GM11168 (cell line): ENCODE measurements at regions not wholly inside any gene's neighbourhood (a gene's known extent, or its start where the extent isn't known, plus 50 kb on each side); places are given as distances from the start of the nearest gene placed in this dataset.
"Not testable (repeated sequence)": the region's sequence is repeated elsewhere in the genome, so short reads cannot be mapped to it uniquely, and the experiment has no call there.

Experiments used
- in situ Hi-C: fragments of 300-500 bp; cut with MboI; formaldehyde crosslinking; loops from one replicate; pipeline ENCODE4 v1.12.0; 2022; ENCODE audit warnings: low sequenced_read_pairs; ENCODE audit not compliant: unreplicated experiment

DNA sequence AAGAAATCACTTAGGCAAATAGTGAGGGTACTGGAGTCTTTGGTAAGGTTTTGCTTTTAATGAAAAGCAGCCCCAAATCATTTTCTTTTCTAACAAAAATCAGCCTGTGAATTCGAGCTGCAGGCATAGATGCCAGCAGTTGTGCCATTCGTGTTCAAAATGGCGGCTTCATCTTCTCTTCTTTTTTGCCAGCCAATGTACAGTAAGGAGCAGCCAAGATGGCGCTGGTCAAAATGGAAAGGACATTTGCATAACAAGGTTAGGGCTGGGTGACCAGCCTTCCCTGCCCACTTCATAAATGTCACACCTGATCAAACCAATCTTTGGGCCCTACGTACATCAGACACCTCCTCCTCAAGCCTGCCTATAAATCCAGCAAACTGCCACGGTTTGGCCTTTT lies 100.2 kb upstream of the RGS1 start:
- in situ Hi-C loops, result loop anchor here (10.0 kb wide), 2 partner anchors 129 to 539 kb away; no protein-coding TSS in a partner anchor

DNA sequence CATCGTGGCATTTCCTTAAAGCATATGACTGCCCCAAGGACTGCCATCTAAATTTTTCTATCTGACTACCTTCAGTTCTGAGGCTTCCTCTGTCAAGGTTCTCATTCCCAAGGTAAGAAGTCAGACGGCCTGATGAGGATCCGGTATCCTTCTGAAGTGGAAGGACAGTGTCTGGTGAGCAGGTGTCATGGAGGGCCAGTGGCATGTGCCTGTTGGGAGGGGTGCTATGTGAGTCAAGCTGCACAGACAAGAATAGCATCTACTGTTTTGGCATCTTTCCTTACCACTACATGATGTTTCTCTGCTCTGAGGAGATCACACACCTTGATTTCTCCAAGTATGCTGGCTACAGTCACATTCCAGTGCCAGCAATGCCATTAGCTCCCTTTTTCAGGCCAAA lies 99.6 kb upstream of the RGS1 start:
- in situ Hi-C loops, result loop anchor here (10.0 kb wide), 2 partner anchors 129 to 539 kb away; no protein-coding TSS in a partner anchor

DNA sequence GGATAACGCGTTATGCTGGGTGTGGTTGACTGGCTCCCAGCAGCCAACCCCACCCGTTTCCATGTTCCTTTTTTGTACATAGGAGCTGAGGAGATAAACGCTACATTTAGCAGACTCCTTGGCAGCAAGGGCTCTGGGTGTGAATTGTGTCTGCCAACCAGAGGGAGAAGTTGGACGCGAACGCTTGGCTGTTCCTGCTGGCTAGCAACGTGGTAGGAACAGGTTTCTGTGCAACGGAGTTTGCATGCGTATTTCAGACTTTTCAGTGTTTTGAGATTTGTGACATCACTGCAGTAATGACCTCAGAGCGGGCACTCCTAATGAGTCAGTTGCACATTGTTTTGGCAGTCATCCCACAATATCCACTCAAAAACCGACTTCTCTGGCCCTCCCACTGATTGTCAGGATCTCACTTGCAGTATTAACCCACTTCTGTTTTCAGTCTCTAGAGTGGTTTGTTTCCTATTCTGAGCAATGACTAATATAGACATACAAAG lies 98.7 kb upstream of the RGS1 start:
- in situ Hi-C loops, result loop anchor here (10.0 kb wide), 2 partner anchors 128 to 538 kb away; no protein-coding TSS in a partner anchor

DNA sequence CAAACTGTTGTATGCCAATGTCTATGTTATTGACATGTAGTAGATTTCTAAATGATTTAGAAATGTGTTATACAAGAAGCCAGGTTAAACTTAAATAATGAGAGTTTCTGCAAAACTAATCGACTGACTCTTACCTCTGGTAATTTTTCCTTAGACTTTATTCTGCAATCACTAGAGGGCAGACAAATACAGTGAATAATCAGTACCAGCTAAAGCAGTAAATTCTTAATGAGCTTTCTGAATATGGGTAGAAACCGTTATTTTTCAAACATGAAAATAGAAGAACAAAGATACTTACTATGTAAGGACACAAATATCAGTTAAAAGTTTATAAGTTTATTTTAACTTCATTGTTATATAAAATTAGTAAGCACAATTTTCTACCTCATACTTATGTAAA lies 97.9 kb upstream of the RGS1 start:
- in situ Hi-C loops, result loop anchor here (10.0 kb wide), 2 partner anchors 127 to 537 kb away; no protein-coding TSS in a partner anchor

DNA sequence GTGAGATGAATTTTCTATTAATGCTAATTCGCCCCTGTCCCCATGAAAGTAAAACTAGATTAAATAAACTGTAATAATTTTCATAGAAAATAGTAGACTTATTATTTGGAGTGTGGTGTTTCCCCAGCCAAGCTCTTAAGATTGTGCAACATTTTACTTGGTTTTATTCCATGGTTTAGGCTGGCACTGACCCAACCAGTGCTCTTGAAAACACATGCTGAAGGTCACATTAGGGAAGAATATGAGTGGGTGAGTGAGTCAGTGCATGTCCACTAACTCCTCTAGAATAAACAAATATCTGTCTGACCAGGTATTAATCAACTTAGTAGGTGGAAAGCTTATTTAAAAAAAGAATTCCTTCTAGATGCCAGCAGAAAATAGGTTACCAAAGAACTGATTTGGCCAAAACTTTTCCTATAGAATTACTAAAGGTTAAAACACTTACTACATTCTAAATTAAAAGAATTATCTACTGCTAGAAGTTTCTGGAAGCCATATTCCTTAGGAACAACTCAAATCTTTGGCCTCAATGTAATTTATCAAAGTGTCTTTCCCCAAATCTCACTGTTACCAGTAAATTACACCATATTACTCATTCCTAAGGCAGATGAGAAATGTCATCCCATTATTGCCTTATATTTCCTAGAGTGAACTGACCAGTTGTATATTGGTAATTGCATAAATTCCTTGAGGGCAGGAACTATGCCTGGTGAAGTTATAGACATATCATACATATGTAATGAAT lies 89.7 kb upstream of the RGS1 start:
- in situ Hi-C loops, result no loop called here

DNA sequence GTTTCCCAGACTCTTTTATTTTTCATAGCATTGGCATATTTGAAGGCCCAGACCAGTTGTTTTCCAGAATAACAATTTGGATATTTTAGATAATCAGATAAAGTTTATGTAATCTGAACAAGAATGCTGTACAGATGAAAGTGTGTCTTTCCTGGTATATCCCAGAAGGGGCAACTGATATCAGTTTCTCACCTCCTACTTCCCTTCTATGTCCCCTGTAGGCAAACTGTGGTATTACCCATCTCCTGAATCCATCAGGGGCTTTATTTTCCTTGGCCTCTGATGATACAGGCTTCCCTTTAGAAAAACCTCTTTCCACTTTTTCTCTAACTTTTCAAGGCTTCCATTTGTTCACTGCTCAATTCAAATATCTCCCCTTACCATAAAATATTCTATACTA lies 87.5 kb upstream of the RGS1 start:
- in situ Hi-C loops, result no loop called here

DNA sequence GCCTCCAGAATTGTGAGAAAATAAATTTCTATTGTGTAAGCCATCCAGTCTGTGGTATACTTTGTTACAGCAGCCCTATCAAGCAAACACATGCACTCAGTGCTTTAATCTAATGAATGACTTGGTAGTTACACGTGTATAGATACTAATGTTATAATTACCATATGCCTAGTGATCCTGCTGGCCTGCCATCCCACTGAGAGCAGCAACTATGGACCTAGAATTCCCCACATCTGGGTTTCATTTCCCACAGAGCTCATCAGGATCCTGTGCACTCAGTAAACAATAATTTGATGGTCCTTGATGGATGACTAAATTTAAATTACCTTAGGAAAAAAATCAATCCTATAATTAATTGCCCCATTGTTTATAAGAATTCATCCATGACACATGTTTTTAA lies 86.5 kb upstream of the RGS1 start:
- in situ Hi-C loops, result no loop called here

DNA sequence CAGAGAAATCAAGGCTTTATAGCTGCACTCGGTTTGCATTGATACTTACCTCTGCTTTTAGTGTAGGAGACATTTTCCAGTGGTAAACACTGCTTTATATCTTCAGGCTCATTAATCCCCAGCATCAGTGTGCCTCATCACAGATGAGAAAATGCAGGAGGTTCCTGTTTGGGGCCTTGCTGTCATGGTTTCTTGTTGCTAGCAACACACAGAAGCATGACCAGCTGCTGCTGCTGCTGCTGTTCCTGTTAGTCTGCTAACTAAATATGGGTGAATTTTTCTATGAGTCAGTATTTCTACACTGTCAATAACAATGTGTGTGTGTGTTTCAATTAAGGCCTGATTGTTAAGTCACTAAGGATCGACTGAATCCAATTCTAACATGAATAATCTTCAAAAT lies 85.8 kb upstream of the RGS1 start:
- in situ Hi-C loops, result no loop called here

DNA sequence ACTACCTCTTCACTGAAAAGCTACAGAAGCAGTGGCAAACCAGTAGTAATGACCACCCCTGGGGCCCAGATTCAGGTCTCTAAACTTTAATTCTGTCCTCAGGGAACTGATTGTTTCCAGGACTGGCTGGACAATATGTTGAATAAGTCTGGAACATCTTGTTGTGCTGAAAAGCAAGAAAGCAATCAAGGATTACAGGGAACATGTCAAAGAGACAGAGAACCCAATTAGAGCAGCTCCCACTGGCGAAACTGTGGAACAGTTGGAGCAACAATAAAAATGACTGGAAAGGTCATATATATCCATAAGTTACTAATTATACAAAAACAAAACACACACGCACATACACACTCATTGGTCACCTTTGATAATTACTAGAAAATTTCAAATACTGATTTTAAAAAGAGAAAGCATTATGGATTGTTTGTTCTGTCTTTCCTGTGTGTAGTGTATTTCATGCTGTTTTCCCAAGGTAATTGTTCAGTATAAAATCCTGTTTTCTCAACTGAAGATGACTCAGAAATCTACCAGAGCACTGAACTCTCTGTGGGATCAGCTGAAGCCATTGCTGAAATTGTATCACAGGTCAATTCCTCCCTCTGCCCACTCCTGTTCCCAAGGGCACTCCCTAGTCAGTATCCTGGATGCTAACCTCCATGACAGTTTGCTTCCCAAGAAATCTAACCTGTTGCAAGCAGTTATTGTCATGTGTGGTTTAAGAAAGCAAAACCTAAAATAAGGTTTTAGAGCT lies 83.6 kb upstream of the RGS1 start:
- in situ Hi-C loops, result no loop called here

DNA sequence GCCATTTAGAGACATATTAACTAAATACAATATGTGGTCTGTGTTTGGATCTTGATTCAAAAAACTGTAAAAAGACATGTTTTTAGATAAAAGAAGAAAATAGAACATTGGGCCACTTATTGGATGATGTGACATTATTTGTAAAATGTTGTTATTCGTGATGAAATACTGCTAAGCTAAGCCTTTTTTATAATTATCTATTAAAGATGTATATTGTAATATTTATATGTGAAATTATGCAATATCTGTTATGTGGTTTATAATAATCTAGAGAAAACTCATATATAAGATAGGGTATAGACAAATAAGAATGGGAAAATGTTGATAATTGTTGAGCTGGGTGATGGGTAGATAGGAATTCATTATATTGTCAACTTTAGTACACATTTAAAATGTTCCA lies 82.0 kb upstream of the RGS1 start:
- in situ Hi-C loops, result no loop called here

DNA sequence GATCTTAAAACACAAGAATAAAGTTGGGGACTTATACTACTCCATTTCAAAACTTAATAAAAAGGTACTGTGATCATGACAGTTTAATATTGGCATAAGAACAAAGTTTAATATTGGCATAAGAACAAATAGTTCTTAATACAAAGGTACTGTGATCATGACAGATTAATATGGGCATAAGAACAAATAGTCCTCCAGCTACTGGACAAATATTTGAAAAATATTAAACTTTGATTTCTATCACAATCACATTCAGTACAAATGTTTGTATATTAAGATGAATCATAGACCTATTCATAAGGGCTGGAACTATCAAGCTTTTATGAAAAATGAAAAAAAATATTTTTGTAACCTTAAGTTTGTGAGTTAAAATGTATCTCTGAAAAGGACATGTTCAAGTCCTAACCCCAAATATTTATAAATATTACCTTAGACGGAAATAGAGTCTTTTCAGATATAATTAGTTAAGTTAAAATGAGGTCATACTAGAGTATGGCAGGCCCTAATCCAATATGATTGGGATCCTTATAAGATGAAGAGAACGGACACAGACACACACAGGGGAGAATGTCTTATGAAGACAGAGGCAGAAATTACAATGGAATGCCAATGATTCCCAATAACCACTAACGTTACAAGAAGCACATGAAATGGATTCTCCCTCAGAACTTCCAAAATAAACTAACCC lies 79.1 kb upstream of the RGS1 start:
- in situ Hi-C loops, result no loop called here

DNA sequence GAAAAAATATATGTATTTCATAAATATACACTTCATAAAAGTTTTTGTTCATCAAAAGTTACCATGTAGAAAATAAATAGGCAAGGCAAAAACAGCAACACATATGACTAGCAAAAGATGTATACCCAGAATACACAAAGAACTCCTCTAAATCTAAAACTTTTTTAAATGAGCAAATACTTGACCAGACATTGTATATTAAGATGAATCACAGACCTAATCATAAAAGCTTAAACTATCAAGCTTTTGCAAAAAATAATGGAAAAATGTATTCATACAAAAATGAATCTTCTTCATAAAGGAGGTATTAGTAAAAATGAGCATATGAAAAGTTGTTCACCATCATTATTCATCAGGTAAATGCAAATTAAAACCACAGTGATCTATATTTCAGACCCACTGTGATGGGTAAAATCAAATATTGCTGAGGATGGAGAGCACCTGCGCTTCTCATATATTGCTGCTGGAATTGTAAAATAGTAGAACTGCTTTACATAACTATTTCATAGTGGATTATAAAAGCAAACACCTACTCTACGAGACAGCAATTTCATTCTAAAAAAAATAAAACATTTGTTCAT lies 78.3 kb upstream of the RGS1 start:
- in situ Hi-C loops, result no loop called here

DNA sequence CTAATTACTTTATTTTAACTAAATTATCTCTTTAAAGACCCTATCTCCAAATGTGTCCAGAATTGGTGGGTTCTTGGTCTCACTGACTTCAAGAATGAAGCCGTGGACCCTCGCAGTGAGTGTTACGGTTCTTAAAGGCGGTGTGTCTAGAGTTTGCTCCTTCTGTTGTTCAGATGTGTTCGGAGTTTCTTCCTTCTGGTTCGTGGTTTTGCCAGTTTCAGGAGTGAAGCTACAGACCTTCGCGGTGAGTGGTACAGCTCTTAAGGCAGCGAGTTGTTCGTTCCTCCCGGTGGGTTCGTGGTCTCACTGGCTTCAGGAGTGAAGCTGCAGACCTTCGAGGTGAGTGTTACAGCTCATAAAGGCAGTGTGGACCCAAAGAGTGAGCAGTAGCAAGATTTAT lies 77.5 kb upstream of the RGS1 start:
- in situ Hi-C loops, result not testable (repeated sequence)

DNA sequence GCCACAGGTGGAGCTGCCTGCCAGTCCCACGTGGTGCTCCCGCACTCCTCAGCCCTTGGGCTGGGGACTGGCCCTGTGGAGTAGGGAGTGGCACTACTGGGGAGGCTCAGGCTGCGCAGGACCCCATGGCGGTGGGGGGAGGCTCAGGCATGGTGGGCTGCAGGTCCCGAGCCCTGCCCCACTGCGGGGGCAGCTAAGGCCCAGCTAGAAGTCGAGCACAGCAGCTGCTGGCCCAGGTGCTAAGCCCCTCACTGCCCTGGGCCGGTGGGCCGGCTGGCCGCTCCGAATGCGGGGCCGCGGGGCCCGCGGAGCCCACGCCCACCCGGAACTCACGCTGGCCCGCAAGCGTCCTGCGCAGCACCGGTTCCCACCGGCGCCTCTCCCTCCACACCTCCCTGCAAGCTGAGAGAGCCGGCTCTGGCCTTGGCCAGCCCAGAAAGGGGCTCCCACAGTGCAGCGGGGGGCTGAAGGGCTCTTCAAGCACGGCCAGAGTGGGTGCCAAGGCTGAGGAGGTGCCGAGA lies 76.5 kb upstream of the RGS1 start:
- in situ Hi-C loops, result not testable (repeated sequence)

DNA sequence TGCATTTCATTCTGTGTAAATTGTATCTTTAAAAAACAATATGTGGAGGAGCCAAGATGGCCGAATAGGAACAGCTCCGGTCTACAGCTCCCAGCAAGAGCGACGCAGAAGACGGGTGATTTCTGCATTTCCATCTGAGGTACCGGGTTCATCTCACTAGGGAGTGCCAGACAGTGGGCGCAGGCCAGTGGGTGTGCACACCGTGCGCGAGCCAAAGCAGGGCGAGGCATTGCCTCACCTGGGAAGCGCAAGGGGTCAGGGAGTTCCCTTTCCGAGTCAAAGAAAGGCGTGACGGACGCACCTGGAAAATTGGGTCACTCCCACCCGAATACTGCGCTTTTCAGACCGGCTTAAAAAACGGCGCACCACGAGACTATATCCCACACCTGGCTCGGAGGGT lies 75.0 kb upstream of the RGS1 start:
- in situ Hi-C loops, result not testable (repeated sequence)

DNA sequence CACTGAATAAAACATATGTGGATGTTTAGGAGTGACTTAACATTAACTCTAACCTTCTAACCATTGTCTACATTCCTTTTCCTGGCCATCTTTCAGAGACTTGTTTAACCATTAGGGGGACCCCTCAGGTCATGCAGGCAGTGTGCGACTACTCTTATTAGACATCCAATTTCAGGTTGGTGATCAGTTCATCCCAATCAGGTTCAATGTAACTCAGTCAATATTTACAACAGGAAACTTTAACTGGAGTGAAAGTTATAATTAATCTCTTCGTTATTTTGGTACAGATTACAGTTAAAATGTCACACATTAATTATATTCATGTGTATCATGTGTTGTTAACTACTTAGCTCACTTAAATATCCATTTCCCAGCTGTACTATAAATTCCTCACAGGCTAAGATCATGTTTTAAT lies 68.8 kb upstream of the RGS1 start:
- in situ Hi-C loops, result no loop called here

DNA sequence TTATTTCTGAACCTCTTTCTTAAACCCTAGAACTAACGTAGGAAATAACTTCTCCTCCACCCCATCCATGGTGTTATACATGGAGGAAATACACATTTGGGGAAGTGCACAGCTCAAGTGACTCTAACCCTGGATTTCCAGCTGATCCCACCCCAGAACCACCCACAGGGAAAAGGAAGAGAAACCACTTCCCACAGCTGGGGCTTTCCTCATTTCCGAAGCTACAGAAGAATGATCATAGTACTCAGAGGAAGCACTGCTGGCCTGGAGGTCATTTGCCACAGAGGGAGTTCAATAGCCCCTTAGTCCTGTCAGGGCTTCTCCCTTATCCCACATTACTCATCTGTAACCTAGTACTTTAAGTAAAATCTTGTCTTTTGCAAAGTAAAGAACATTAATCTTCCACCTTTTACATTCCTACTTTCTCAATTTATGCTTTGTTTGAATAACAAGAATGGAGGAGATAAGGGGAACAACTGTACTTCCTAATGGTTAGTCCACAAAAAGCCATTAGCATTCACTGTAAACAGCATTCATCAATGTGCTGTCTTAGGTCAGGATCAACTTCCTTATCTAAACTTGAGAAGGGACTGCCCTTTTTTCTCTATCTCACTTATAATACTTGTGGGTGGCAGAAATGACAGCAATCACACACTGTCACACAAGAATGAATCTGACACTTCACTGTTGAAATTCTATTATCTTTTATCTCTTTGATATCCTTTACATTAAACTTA lies 63.0 kb upstream of the RGS1 start:
- in situ Hi-C loops, result loop anchor here (5.0 to 10.0 kb wide), 2 partner anchors 72 to 95 kb away; no protein-coding TSS in a partner anchor

DNA sequence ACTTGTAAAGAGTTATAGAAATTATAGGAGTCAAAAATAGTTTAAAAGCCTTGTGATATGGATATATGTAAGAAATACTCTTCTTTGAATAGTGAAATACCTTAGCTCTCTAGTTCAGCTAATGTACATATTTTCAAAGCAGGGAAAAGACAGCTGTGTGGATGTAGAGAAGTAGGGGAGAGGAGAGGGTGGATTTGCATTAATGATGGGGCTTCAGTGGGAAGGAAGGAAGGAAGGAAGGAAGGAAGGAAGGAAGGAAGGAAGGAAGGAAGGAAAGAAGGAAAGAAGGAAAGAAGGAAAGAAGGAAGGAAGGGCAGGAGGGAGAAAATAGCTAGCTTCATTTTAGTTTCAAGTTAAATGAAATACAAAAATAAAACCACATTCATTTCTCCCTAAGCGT lies 62.4 kb upstream of the RGS1 start:
- in situ Hi-C loops, result loop anchor here (5.0 to 10.0 kb wide), 2 partner anchors 72 to 94 kb away; no protein-coding TSS in a partner anchor

DNA sequence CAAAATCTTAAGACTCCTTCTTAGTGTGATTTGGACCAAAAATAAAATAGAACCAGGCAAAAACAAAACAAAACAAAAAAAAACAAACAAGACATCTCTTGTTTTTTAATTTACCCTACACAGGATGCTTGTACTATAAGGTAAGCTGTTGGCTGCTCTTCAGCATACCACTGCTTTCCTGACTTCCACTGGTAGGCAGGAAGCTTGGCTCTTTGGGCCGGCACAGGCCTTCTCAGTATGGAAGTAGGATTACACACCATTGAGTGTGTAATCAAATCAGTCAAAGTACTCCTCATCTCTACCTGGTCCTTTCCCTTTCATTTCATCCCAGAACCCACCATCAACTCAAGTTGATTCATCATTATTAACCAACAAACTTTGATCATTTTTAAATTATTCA lies 61.9 kb upstream of the RGS1 start:
- in situ Hi-C loops, result loop anchor here (5.0 to 10.0 kb wide), 2 partner anchors 71 to 94 kb away; no protein-coding TSS in a partner anchor
